ENCODE measurements at regions not wholly inside any gene's neighbourhood (a gene's known extent, or its start where the extent isn't known, plus 50 kb on each side); places are given as distances from the start of the nearest gene placed in this dataset.

GRCh38 chr1:110746644-110747259 lies 72.0 kb upstream of the KCNA3 start:
- no peaks in the 10 kb centered on the region for H3K4me1 ChIP-seq
- TF ChIP-seq CTCF (IDR thresholded peaks at IDR 0.05; ENCODE audit: low read depth, low read length): no peak
- no peaks in the 10 kb centered on the region for H3K9me3 ChIP-seq
- no peaks in the 10 kb centered on the region for H3K36me3 ChIP-seq
- no peak overlapping the region for H3K4me3 ChIP-seq (ENCODE audit: low read depth, low read length)
- no peak for DNase-seq
- no peaks in the 10 kb centered on the region for H3K27me3 ChIP-seq

GRCh38 chr1:110743397-110743796 lies 68.7 kb upstream of the KCNA3 start:
- no peaks in the 10 kb centered on the region for H3K9me3 ChIP-seq
- no peak for TF ChIP-seq CTCF (IDR thresholded peaks at IDR 0.05; ENCODE audit: low read depth, low read length)
- DNase-seq: no peak
- H3K4me3 ChIP-seq (ENCODE audit: low read depth, low read length): no peak overlapping the region
- H3K36me3 ChIP-seq: no peaks in the 10 kb centered on the region
- no peaks in the 10 kb centered on the region for H3K27me3 ChIP-seq
- H3K4me1 ChIP-seq: no peaks in the 10 kb centered on the region

GRCh38 chr1:110736900-110737605 lies 62.3 kb upstream of the KCNA3 start:
- H3K27me3 ChIP-seq: no peaks in the 10 kb centered on the region
- DNase-seq: no peak

GRCh38 chr1:110734133-110734680 lies 59.5 kb upstream of the KCNA3 start:
- no peak for TF ChIP-seq CTCF (IDR thresholded peaks at IDR 0.05; ENCODE audit: low read depth, low read length)
- Histone ChIP-seq H3K4me3 (ENCODE audit: low read depth, low read length) (no peak overlapping the region), H3K9me3 (no peaks in the 10 kb centered on the region), H3K36me3 (no peaks in the 10 kb centered on the region), H3K27me3 (no peaks in the 10 kb centered on the region), H3K4me1 (peaks cover 5% of the 10 kb centered on the region; the same call in 1 of the 2 replicates)
- DNase-seq: peak; percentile 14

More at GRCh38 chr1:110736900-110737605, 62.3 kb upstream of the KCNA3 start:
- no peak for TF ChIP-seq CTCF (IDR thresholded peaks at IDR 0.05; ENCODE audit: low read depth, low read length)
- Histone ChIP-seq H3K4me3 (ENCODE audit: low read depth, low read length) (no peak overlapping the region), H3K4me1 (peaks cover 5% of the 10 kb centered on the region; the same call in 1 of the 2 replicates), H3K36me3 (no peaks in the 10 kb centered on the region), H3K9me3 (no peaks in the 10 kb centered on the region)

GRCh38 chr1:110731529-110731928 lies 56.8 kb upstream of the KCNA3 start:
- no peaks in the 10 kb centered on the region for H3K36me3 ChIP-seq
- no peak for TF ChIP-seq CTCF (IDR thresholded peaks at IDR 0.05; ENCODE audit: low read depth, low read length)
- H3K27me3 ChIP-seq: no peaks in the 10 kb centered on the region
- DNase-seq: no peak
- H3K9me3 ChIP-seq: no peaks in the 10 kb centered on the region
- no peak overlapping the region for H3K4me3 ChIP-seq (ENCODE audit: low read depth, low read length)
- H3K4me1 ChIP-seq: peaks cover 5% of the 10 kb centered on the region; the same call in 1 of the 2 replicates

All from BE2C (cell line).